Limb (tissue), 2 donors: ENCODE measurements at regions not wholly inside any gene's neighbourhood (a gene's known extent, or its start where the extent isn't known, plus 50 kb on each side); places are given as distances from the start of the nearest gene placed in this dataset.

ENCODE experiments used
- DNase-seq, 2 donors: peaks; one replicate each; pipeline ENCODE4 v3.0.0-alpha.2; 2016; ENCODE audit errors: extremely low spot score in 2 of 2

DNA sequence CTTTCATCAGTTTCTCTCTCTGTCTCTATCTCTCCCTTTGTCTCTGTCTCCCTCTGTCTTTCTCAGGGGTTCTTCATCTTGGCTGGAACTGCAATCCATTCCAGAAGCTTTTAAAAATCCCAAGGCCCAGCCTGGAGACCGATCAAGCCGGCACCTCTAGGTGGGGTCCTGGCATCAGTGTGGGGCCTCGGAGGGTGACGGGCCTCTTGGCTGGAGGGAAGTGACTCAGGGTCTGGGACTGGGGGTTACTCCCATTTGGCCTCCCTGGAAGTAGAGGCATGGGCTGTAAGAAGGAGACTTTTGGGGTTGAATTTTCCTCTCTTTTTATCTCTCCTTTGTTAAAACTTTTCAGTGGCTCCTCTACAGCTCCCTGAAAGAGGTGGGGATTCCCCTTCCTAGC lies 52.8 kb upstream of the OTOF start:
- no peak for DNase-seq

- DNase-seq, result no peak
Observed at GRCh38 chr2:26530240-26530540, 52.3 kb upstream of the OTOF start.

DNA sequence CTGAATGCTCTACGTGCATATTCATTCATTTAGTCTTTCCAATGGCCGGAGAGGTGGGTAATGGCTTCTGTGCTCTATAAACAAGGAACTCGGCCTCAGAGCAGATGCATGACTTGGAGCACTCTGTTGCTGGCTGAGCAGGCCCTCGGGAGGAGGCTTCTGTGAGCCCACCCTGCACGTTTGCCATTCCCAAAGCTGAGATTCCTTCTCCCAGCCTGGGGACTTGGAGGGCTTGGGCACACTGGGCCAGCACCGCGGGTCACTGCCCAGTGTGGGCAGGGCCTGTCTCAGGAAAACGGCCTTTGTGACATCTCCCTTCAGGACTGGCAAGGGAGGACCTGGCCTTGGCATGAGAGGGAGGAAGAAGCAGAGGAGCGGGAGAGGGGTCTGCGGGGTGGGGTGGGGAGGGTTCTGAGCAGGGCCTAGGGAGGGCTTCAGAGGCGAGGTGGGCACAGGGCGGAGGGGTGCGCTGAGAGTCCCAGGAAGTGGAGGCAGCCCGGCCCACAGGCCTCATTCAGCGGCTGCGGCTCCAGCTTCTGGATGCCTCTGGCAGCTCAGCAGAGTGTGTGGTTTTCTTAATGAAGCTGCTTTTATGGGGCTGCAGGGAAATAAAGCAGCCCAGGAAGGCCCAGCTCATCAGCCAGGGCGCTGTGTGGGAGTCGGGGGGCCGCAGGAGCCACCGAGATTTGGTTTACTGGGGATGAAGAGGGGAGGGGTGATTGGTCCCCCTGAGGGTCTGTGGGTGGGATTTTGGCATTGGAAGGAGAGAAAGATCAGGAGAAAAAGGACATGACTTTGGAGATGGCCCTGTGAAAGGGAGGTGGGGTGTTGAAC lies 51.7 kb upstream of the OTOF start:
- peak in 1 of 2 donors; percentile 51 for DNase-seq

GRCh38 chr2:26528836-26529235 lies 50.9 kb upstream of the OTOF start:
- DNase-seq, result no peak

DNA sequence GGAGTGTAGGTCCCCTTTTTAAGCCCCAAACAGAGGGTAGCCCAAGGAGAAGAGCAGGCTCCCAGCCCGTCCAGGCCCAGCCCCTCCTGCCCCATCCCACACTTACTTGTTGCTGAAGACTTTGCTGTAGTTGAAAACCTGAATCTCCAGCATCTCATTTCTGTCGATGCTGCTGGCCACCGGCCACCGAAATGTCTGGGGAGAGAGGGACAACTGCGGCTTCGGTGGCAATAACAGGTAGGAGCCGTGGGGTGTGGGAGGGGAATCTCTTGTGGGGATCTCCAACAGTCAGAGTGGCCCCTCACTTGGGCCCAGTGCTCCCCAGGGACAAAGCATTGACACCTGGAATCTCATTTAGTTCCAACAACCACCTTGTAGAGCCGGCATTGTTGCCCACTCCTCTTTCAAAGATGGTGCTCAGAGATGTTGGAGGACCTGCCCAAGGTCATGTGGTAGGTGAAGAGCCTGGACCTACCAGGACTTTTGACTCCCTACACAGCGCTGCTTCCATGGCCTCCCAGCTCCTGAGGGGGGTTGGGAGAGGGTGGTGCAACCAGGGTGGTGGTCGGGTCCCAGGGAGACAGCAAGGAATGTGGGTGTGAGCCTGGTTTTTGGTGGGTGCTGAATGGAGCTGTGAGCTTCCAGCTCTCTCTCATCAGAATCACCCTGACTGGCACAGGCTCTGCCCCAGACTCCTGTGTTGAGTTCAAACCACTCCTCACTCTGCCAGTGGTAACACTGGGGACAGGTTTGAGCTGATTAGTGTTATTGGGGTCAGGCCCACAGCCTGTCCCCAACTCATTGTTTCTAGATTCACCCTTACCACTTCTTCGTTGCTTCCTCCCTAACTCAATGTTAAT lies 50.0 kb upstream of the OTOF start:
- peak in 1 of 2 donors; percentile 19 for DNase-seq
